GM18499 (cell line): ENCODE measurements at regions not wholly inside any gene's neighbourhood (a gene's known extent, or its start where the extent isn't known, plus 50 kb on each side); places are given as distances from the start of the nearest gene placed in this dataset.

Source experiments
- ATAC-seq: cut with Tn5 transposase; IDR thresholded peaks from one replicate; pipeline ENCODE4 v1.9.1; 2021; ENCODE audit warnings: moderate number of reproducible peaks; ENCODE audit not compliant: insufficient read depth, unreplicated experiment

DNA sequence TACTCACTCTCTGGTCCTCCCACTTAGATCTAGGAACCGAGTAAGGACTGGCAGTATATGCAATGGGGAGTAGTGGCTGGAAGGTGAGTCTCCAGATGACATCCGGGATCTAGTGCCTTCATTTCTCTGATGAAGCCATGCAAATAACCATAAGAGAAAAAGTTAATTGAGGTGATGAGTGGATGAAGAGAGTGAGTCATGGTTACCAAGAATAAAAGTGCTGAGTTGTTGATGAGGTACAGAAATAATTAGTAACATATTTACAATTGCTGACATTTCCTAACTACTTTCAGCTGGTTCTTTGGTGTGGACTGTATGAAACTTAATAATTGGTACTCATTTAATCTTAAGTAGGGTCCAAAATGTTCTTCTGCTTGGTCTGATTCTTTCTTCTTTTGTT lies 146.7 kb upstream of the PITX2 start:
- ATAC-seq, result no peak

GRCh38 chr4:110770353-110770752 lies 147.5 kb upstream of the PITX2 start:
- no peak for ATAC-seq

GRCh38 chr4:110778521-110778920 lies 155.6 kb upstream of the PITX2 start:
- ATAC-seq, result no peak

DNA sequence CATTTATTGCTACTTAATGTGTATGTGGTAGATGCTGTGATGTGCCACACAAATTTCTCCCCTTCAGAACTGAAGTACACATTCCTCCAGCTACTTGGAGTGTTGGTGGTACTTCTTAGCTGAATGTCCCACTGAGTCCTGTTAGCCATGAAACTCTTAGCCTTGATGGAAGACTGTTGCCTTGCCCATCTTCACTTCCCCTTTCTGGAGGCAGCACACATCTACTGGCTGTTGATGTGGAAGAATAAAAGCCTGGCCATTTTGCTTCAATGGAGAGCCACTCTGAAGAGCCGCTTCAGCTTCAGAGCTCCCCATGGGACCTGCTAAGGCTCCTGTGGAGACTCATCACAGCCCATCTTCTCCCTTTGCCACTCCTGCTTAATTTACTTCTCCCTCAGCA lies 157.7 kb upstream of the PITX2 start:
- ATAC-seq, result no peak

DNA sequence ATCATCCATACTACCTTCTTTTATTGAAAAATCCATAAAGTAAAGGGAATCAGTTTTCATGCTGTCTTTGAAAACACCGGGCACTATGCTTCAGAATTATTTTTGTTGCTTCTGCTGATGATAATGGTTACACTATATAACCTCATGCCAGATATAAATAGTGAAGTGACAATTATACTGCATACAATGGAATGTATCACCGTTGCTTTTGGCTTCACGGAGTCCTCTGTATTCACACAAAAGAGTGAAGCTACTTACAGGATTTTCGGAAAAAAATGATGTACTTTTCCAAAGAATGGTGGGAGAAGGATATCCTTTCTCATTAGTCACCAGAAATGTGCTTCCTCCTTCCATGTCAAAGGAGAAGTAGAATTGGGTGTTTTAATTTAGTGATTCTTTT lies 159.1 kb upstream of the PITX2 start:
- no peak for ATAC-seq

DNA sequence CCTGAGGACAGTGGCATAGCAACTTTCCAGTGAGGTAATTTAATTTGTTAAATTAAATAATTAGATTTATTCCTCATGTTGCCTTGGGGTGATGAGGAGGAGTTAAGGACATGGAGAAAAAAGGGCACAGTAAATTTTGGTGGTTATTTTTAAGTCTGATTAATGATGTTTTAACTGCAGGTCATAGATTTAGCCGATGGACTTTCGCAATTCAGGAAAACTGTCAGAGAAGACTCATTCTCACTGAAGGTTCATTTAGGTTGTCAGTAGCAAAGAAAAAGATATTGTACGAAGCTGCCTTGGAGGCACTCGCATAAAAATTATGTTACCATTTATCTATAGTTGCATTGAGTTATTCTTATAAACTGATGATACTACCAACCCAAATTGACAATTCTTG lies 164.2 kb upstream of the PITX2 start:
- no peak for ATAC-seq

GRCh38 chr4:110787707-110788106 lies 164.8 kb upstream of the PITX2 start:
- ATAC-seq, result no peak

GRCh38 chr4:110788302-110788701 lies 165.4 kb upstream of the PITX2 start:
- no peak for ATAC-seq

DNA sequence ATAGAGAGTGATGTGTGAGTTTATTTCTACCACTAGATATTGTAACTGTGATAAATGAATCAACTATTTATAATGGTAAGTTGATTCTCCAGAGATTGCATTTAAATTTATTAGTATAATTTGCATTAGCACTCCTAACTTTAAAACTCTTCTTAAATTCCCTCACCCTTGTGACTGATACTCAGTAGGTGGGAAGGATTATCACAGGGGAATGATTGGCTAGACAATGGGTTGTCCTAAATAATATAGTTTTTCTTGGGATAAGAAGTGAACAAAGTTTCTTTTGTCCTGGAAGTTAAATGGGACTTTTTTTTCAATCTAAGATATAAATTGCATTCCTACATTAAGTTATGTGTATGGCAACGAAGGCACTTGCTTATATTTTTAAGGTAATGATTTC lies 169.2 kb upstream of the PITX2 start:
- no peak for ATAC-seq

DNA sequence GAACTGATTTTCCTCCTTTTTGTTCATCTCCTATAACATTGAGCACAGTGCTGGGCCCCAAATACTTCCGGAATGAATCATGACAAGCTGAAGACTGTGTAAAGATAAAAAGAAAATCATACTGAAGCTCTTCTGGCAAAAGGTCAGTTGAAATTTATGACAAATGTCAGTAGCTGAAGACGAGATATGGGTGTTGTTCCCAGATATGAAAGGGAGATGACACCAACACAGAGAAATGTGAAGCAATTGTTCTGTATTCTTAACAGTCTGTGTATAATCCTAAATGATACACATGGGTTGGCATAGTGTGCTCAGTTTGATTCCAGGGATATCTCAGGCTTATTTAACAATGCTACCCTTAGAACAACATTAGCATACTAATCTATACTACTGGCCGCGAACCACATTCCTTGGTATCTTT lies 170.5 kb upstream of the PITX2 start:
- ATAC-seq, result no peak

DNA sequence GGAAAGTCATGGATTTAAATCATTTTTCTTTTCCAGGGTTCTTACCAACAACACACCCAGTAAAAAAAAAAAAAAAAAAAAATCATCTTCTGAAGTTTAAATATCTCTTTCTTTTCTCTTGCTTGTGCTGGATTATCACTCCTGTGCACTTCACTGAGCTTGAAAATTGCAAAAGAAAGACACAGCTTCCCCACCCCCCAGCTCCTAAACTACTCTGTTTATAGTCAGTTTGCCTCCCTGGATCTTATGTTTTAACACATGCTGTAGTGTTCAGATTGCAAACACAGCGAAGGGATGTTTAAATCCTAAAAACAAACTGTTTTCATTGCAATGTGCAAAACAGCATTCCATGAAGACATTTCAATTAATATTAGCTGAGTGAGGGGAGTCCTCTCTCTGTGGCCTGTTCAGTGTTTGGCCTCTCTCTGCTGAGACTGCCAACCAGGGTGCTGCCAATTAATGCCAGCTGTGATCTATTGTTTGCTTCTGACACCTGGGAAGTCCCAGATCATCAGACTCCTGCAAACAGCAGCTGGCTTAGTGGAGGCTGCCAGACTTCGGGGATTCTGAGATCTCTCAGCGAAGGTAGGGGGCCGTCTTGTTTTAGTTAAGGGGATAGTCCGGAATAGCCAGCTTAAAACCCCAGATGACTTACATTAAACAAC lies 171.1 kb upstream of the PITX2 start:
- no peak for ATAC-seq

DNA sequence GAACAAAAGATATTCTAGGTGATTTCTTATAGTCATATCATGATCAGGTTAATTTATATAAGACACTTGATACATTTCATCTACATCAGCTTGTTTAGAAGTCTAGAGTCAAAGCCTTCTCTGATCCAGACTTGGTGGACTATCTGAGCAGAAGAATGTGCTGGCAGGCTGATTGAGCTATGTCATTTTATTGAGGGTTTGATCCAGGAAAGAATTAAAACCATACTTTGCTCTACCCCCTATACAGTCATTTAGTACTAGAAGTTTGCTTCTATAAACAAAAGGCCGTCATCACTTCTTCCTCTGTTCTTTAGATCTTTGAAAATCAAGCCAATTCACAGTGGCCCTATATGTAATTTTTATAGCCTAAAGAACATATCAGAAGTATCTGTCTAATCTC lies 173.1 kb upstream of the PITX2 start:
- no peak for ATAC-seq

- ATAC-seq, result no peak
Measured at GRCh38 chr4:110797486-110797885, 174.6 kb upstream of the PITX2 start.

GRCh38 chr4:110798687-110799086 lies 175.8 kb upstream of the PITX2 start:
- no peak for ATAC-seq

DNA sequence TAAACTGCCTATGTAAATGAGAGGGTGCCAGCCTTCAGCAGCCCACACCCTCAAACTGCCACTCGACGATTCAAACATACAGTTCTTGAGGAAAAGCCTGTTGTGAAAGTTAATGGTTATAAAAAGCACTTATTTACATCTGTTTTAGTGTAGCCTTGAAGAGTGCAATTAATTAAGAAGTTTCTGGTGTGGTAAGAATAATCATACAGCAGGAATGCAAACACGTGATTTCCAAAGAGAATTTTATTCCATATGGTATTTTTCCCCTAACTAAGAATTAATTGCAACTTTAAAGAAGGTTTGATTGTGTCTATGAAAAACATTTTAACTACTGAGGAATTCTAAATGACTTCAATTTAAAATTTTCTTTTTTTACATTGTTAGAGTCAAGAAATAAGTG lies 176.3 kb upstream of the PITX2 start:
- ATAC-seq, result no peak

DNA sequence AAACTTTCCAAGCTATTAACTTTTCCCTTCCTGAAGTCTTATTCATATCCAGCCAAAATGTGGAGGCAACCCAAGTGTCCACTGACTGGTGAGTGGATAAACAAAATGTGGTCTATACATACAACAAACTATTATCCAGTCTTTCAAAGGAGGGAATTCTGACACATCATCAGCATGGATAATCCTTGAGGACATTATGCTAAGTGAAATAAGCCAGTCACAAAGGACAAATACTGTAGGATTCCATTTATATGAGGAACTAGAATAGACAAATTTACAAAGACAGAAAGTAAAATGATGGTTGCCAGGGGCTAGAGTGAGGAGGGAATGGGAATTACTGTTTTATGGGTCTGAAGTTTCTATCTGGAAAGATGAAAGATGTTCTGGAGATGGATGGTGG lies 178.7 kb upstream of the PITX2 start:
- ATAC-seq, result no peak

DNA sequence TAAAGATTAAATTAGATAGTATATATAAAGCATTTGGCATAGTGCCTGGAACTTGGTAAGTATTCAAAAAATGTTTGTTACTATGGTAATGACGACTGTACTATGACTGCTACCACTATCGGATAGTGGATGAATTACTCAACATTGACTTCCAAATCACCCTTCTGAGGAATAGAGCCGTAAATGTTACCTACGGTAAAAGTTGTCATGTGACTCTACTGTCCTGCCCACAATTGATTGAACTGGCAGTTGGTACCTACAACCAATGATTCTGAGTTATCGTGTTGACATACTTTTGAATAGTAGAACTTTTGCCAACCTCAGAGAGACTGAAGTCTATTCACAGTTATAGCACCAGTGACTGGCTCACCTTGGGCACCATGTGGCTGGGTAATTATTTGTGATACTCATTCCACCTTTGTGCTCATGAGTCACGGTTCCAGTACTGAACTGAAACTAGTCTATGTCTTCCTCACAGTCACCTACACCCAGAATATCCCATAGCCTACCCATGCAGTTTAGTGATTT lies 185.5 kb upstream of the PITX2 start:
- peak; percentile 79 for ATAC-seq

- ATAC-seq, result no peak
Measured at GRCh38 chr4:110815950-110816349, 193.1 kb upstream of the PITX2 start.

- ATAC-seq, result no peak
Measured at GRCh38 chr4:110816367-110816766, 193.5 kb upstream of the PITX2 start.

DNA sequence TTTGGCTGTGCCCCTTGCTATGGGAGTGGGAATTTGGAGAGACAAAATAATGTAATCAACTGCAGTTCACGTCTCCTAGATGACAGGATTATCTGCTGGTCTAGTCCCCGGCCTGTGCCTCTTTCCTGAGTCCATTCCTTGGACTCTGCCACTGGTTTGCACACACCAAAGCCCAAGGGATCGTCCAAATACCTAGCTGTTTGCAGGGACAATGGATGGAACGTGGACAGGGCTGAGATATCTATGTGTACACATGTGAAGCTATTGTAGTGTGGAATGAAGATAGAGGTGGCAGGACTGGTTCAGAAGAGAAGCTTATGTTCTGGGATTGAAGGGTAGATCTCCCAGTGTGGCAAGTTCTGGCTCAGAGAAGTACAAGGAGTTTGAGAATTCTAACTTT lies 198.3 kb upstream of the PITX2 start:
- ATAC-seq, result no peak

DNA sequence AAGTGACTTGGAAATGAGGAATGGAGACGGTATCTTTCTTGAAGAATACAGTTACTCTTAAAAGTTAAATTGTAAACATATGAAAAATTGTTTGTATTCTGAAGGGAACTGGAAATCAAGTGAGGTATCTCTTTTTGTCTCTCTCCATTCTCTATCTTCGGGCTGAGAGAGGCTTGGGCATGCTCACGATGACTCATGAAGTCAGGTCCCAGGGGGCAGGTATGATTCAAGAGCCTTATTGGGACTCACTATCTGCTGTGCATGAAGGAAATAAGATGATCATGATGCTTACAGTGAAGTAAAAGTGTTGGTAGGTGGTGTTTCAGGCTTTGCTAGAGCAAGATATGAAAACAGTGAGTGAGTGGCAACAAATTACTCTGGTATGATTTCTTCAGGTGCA lies 200.4 kb upstream of the PITX2 start:
- no peak for ATAC-seq

DNA sequence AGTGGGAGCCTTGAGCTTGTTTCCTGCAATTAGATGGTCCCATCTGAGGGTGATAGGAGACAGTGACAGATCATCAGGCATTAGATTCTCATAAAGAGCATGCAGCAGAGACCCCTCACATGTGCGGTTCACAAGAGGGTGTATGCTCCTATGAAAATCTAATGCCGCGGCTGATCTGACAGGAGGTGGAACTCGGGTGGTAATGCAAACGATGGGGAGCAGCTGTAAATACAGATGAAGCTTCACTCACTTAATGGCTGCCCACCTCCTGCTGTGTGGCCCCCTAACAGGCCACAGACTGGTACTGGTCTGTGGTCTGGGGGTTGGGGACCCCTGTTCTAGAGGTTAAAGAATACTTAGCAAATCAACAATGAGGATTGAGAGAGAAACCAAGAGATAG lies 201.5 kb upstream of the PITX2 start:
- no peak for ATAC-seq

- no peak for ATAC-seq
Measured at GRCh38 chr4:110826656-110827055, 203.8 kb upstream of the PITX2 start.
